IPS-20b (cell line): ENCODE measurements at regions not wholly inside any gene's neighbourhood (a gene's known extent, or its start where the extent isn't known, plus 50 kb on each side); places are given as distances from the start of the nearest gene placed in this dataset.

Source experiments
- H3K27ac ChIP-seq: one replicate; pipeline ENCODE4 v1.5.1; 2013; ENCODE audit warnings: low read length
- H3K27me3 ChIP-seq: 2 replicates; pipeline ENCODE4 v1.6.1; 2013; ENCODE audit warnings: mild to moderate bottlenecking, low read length, inconsistent platforms; ENCODE audit not compliant: insufficient read depth
- H3K36me3 ChIP-seq: 2 replicates; pipeline ENCODE4 v1.6.1; 2013; ENCODE audit warnings: low read depth, mild to moderate bottlenecking, inconsistent platforms, low read length, moderate library complexity; ENCODE audit not compliant: insufficient read depth
- H3K4me1 ChIP-seq: 2 replicates; pipeline ENCODE4 v1.6.1; 2013; ENCODE audit warnings: mild to moderate bottlenecking, control low read depth, inconsistent platforms, low read length, moderate library complexity; ENCODE audit not compliant: insufficient read depth
- H3K4me3 ChIP-seq: 2 replicates; pipeline ENCODE4 v1.5.1; 2013; ENCODE audit warnings: mild to moderate bottlenecking, low read length, inconsistent platforms
- H3K9ac ChIP-seq: 2 replicates; pipeline ENCODE4 v1.6.1; 2013; ENCODE audit warnings: low read depth, mild to moderate bottlenecking, inconsistent platforms, low read length, moderate library complexity
- H3K9me3 ChIP-seq: 2 replicates; pipeline ENCODE4 v1.6.1; 2013; ENCODE audit warnings: mild to moderate bottlenecking, low read depth, low read length, inconsistent platforms; ENCODE audit not compliant: insufficient read depth

DNA sequence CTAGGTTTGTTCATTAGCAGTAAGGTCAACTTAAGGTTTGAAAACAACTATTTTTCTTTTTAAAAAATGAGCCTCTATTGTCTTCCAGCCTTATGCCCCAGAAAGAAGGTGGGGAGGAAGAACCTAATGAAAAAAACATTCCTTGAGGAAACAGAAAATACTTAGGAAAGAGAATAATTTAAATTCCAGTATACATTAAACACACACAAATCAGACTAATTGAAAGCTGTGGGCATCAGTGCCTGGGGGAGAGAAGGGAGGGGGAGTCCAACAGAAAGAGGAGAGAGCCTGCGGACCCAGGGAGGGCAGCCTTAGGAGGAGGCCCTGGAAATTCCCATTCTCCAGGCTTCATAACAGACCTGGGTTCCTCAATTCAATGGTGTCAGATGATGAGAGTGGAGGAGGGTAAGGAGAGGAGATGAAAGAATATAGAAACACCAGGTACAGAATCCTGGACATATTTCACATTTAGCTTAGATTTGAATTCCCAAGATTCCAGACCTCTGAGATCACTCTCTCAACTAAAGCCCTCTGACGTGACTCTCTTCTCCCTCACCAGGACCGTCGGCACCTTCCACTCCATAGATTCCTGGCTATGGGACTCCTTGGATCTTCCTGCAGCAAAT, 320.5 kb upstream of the UMPS start:
- Histone ChIP-seq H3K36me3 (no peaks in the 10 kb centered on the region), H3K4me3 (no peak overlapping the region), H3K27ac (no peak overlapping the region), H3K9ac (no peak overlapping the region), H3K9me3 (no peaks in the 10 kb centered on the region), H3K4me1 (no peaks in the 10 kb centered on the region), H3K27me3 (no peaks in the 10 kb centered on the region)

DNA sequence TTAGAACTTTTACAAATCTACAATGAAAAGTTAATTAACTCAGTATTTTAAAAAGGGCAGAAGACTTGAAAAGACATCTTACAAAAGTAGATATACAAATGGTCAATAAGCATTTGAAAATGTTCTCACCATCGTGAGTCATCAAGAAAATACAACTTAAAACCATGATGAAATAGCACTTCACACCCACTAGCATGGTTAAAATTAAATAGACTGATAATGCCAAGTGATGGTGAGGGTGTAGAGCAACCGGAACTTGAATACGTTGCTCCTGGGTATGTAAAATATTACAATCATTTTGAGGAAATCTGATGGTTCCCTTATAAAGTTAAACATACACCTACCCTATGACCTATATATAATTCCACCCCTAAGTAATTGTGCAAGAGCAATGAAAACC, 319.8 kb upstream of the UMPS start:
- Histone ChIP-seq H3K36me3 (no peaks in the 10 kb centered on the region), H3K27me3 (no peaks in the 10 kb centered on the region), H3K9ac (no peak overlapping the region), H3K27ac (no peak overlapping the region), H3K4me1 (no peaks in the 10 kb centered on the region), H3K9me3 (no peaks in the 10 kb centered on the region), H3K4me3 (no peak overlapping the region)

DNA sequence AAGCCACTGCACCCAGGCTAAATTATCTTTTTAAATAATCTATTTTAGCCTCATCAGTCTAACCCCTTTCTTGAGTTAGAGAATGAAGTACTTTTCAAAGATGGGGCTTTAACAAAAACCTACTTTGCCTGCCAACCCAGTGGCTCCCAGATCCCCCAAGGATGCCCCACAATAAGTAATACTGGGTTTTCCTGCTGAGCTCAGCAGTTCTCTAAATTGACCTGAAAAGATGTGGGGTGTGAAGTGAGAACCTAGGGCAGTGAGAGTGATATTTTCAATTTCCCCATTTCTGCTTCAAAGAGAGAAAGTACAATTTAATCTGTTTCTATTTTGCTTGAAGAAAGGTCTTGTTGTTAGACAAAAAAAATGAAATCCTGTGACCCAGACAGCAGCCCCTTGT, 318.5 kb upstream of the UMPS start:
- Histone ChIP-seq H3K4me1 (no peaks in the 10 kb centered on the region), H3K27ac (no peak overlapping the region), H3K9ac (no peak overlapping the region), H3K4me3 (no peak overlapping the region), H3K36me3 (no peaks in the 10 kb centered on the region), H3K27me3 (no peaks in the 10 kb centered on the region), H3K9me3 (no peaks in the 10 kb centered on the region)

DNA sequence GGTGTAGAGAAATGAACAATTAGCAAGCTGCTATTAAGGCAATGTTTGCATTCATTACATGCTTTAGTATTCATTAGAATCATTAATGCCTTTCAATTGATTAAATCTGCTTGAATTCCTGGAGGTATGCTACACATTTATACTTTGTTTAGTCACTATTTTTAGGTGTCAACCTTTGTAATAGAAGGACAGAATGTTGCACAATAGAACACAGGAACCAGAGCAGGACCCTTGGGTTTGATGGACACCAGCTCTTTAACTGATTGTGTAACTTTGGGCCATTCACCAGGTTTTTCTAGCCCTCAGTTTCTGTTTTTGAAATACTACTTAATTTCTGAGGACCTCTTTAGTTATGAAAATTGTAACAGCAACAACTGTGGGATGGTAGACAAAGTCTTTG, 317.6 kb upstream of the UMPS start:
- Histone ChIP-seq H3K36me3 (no peaks in the 10 kb centered on the region), H3K9ac (no peak overlapping the region), H3K27me3 (no peaks in the 10 kb centered on the region), H3K4me3 (no peak overlapping the region), H3K4me1 (no peaks in the 10 kb centered on the region), H3K9me3 (no peaks in the 10 kb centered on the region), H3K27ac (no peak overlapping the region)

- H3K9me3 ChIP-seq, result no peaks in the 10 kb centered on the region
- no peaks in the 10 kb centered on the region for H3K36me3 ChIP-seq
- H3K9ac ChIP-seq, result no peak overlapping the region
- no peak overlapping the region for H3K27ac ChIP-seq
- H3K27me3 ChIP-seq, result no peaks in the 10 kb centered on the region
- H3K4me1 ChIP-seq, result no peaks in the 10 kb centered on the region
- H3K4me3 ChIP-seq, result no peak overlapping the region
Measured at GRCh38 chr3:124413393-124413792, 316.9 kb upstream of the UMPS start.

DNA sequence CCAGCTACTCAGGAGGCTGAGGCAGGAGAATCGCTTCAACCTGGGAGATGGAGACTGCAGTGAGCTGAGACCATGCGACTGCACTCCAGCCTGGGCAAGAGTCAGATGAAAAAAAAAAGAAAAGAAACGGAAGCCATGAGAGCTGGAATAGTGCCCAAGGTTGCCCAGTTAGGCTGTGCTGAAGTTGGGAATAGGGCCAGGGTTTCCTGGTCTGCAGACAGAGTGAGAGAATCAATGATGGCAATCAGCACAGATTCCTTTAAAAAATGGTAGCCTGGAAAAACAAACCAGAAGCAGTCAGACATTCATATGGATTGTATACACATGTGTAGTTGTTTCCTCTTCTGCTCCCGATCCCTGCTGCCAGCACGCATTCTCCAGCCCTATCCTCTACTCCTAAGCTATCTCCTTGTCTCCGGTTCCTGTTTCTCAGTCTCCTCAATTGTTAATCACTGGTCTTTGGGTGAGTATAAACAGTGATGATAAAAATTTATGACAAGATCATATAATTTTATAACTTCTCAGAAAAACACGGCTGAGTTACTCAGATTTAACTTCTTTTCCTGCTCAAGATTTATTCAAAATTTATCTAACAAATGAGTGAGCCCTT, 316.2 kb upstream of the UMPS start:
- Histone ChIP-seq H3K9me3 (no peaks in the 10 kb centered on the region), H3K36me3 (no peaks in the 10 kb centered on the region), H3K4me3 (no peak overlapping the region), H3K27me3 (no peaks in the 10 kb centered on the region), H3K9ac (no peak overlapping the region), H3K4me1 (no peaks in the 10 kb centered on the region), H3K27ac (no peak overlapping the region)

DNA sequence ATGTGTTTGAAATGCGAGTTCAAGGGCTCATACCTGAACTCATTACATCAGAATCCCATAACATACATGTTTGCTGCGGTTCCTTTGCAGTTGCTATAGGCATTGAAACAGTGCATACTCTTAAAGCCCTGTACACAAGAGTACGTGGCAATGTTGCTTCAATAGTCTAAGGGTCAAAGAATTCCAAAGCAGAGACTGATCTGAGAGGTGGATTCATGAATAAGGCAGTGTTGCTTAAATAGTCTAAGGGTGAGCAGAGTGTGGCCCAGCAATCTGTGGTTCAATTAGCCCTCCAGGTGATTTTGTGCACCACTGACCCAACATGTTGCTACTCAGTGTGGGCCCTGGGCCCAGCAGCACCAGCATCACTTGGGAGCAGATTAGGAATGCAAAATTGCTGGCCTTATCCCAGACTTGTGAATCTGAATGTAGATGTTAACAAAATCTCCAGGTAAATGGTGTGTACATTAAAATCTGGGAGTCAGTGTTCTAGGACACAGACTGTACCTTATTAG, 314.7 kb upstream of the UMPS start:
- no peaks in the 10 kb centered on the region for H3K36me3 ChIP-seq
- H3K27me3 ChIP-seq, result no peaks in the 10 kb centered on the region
- no peak overlapping the region for H3K27ac ChIP-seq
- H3K4me1 ChIP-seq, result no peaks in the 10 kb centered on the region
- H3K9me3 ChIP-seq, result no peaks in the 10 kb centered on the region
- no peak overlapping the region for H3K4me3 ChIP-seq
- no peak overlapping the region for H3K9ac ChIP-seq

DNA sequence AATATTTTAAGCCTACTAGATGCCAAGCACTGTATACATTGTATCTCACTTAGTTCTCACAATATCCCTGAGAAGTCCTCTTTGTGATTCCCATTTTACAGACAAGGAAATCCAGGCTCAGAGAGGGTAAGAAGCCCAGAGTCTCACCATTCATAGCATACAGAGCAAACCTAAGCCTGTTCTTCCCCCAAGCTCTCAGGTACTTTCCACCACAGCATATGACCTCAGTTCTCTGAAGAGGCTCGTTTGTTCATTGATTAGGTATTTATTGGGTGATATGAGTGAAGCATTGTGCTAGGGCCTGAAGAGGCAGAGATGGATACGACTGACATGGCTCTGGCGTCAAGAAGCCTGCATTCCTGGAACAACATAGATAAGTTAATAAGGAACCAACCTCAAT, 310.9 kb upstream of the UMPS start:
- Histone ChIP-seq H3K4me1 (no peaks in the 10 kb centered on the region), H3K9me3 (no peaks in the 10 kb centered on the region), H3K4me3 (no peak overlapping the region), H3K36me3 (no peaks in the 10 kb centered on the region), H3K27me3 (no peaks in the 10 kb centered on the region), H3K9ac (no peak overlapping the region), H3K27ac (no peak overlapping the region)

GRCh38 chr3:124420392-124420791, 309.9 kb upstream of the UMPS start:
- Histone ChIP-seq H3K9me3 (no peaks in the 10 kb centered on the region), H3K4me1 (no peaks in the 10 kb centered on the region), H3K4me3 (no peak overlapping the region), H3K27ac (no peak overlapping the region), H3K27me3 (no peaks in the 10 kb centered on the region), H3K36me3 (no peaks in the 10 kb centered on the region), H3K9ac (no peak overlapping the region)

- Histone ChIP-seq H3K9ac (no peak overlapping the region), H3K9me3 (no peaks in the 10 kb centered on the region), H3K27me3 (no peaks in the 10 kb centered on the region), H3K27ac (no peak overlapping the region), H3K36me3 (no peaks in the 10 kb centered on the region), H3K4me1 (no peaks in the 10 kb centered on the region), H3K4me3 (no peak overlapping the region)
Measured at GRCh38 chr3:124422805-124423204, 307.4 kb upstream of the UMPS start.

- H3K27me3 ChIP-seq, result no peaks in the 10 kb centered on the region
- no peak overlapping the region for H3K27ac ChIP-seq
- H3K4me3 ChIP-seq, result no peak overlapping the region
- no peak overlapping the region for H3K9ac ChIP-seq
- no peaks in the 10 kb centered on the region for H3K4me1 ChIP-seq
- no peaks in the 10 kb centered on the region for H3K36me3 ChIP-seq
- H3K9me3 ChIP-seq, result no peaks in the 10 kb centered on the region
Measured at GRCh38 chr3:124424396-124424795, 305.9 kb upstream of the UMPS start.

GRCh38 chr3:124425972-124426371, 304.3 kb upstream of the UMPS start:
- Histone ChIP-seq H3K9ac (no peak overlapping the region), H3K36me3 (no peaks in the 10 kb centered on the region), H3K4me1 (no peaks in the 10 kb centered on the region), H3K4me3 (no peak overlapping the region), H3K9me3 (no peaks in the 10 kb centered on the region), H3K27me3 (no peaks in the 10 kb centered on the region), H3K27ac (no peak overlapping the region)
